Renal cortex interstitium (tissue), 11 donors: ENCODE measurements at regions not wholly inside any gene's neighbourhood (a gene's known extent, or its start where the extent isn't known, plus 50 kb on each side); places are given as distances from the start of the nearest gene placed in this dataset.

Experiments
- DNase-seq, 11 donors: peaks; one replicate each; pipeline ENCODE4 v3.0.0-alpha.2; 2013; ENCODE audit warnings: low read depth in 9 of 11, low spot score in 4 of 11; ENCODE audit errors: extremely low read depth in 1 of 11

DNA sequence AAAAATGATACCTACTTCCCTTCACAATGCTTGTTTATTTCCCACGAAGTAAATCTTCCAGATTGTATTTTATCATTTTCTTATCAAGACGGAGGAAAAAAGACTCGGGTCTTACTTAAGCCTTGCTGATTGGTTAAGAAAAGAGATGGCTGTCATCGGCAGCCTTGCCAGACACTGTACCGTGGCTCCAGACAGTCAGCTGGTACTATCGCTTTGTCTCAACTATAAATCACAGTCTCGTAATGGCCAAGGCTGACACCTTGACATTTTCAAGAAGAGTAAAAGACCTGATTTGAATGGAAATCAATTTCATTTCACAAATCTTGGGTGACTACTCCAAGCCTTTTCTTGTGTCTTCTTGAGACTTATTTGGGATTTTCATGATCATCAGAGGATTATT is 868.0 kb downstream of the USP25 start:
- no peak for DNase-seq

DNA sequence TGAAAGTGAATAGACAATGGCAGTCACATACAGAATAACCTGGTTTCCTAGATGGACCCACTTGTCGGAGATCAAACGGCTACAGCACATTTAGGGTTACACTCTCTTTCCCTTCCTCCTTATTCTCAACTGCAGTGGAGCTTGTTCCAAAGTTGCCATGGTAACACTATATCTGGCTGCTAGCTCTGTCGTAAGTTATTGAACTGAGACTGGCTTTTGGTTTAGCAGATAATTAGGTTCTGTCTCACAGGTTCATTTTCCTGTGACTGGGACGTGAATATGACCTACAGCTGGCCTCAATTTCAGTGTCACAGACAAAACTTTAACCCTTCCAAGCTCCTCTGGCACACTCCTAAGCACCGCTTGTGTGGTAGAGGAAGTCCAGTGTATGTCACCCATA is 875.8 kb downstream of the USP25 start:
- DNase-seq: peak in 6 of 11 donors; percentile 21 to 58 (median 42)

GRCh38 chr21:16606271-16606670 is 876.5 kb downstream of the USP25 start:
- DNase-seq: no peak

- no peak for DNase-seq
Measured at GRCh38 chr21:16608209-16608830, 878.5 kb downstream of the USP25 start.

- DNase-seq: no peak
Measured at GRCh38 chr21:16619281-16619680, 889.5 kb downstream of the USP25 start.

GRCh38 chr21:16620786-16621320 is 891.1 kb downstream of the USP25 start:
- no peak for DNase-seq

DNA sequence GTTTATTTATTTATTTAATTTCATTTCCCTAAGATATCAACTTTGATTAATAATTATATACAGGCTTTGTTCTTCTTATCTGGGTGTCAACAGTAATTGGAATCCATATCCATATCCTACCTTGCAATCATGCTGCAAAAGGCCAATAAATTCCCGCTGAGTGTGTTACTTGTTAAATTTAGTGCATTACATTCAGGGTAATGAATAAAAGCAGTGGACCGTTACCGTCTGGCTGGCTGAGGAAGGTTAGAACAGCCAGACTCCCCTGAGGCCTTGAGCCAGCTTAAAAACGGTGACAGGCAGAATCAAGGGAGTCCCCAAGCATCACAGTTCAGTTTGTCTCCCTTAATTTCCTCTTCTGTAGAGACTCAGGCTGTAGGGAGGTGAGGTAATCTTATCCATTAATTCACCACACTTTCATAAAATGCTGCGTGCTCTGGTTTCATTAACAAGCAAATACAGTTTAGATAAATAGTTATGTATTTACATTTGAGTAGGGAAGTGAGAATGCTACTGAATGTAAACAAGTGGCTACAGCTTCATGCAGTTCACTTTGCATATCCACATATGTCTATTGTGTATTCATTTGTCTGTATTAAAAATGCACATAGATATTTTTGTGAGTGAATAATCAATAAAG is 888.2 kb upstream of the CXADR start:
- peak in 8 of 11 donors; percentile 24 to 55 (median 39) for DNase-seq

DNA sequence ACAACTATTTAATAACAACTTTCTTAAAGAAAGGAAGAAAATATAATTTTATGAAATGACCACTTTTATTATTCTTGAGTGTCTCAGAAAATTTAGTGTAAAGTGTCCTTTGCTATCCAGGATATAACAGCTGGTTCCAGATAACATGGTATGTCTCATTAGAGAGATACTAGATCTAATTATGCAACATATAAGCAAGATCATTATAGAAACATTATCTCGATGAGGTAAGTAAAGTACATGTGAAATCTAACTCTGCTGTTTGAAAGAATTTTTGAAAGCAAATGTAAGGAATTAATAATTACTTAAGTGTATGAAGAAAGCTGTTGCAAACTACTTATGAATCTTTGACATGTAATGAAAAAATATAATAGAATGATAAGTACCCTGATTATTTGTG is 887.4 kb upstream of the CXADR start:
- DNase-seq: no peak

DNA sequence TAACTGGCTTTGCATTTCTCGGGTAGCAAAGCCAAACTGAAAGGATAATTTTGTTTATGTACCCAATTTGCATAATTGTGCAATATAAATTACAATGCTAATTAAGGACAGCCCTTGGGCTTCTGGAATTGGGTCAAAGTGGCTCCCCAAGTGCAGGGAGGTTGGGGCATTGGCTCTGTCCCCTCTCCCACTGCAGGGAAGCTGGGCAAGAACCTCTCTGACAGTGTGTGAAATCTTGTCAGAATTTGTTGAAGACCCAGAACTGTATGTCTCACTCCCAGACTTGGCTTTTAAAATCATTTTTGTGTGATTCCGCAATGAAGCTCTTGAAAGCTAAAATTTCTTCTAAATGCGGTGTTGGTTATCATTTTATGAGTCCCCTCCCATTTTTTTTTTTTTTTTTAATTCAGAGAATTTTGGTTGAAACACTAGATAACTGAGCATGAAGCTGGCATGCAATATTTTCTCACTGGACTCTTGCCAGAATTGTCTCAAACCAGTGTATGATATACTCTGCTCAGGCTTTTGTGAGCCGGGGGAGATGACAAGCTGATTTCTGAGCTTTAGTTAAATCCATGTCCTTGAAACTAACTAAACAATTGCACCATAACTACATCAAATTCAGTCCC is 878.9 kb upstream of the CXADR start:
- DNase-seq: no peak

GRCh38 chr21:16634515-16634914 is 878.3 kb upstream of the CXADR start:
- no peak for DNase-seq

GRCh38 chr21:16640297-16641027 is 872.4 kb upstream of the CXADR start:
- DNase-seq: no peak

- no peak for DNase-seq
Measured at GRCh38 chr21:16642353-16642752, 870.5 kb upstream of the CXADR start.

DNA sequence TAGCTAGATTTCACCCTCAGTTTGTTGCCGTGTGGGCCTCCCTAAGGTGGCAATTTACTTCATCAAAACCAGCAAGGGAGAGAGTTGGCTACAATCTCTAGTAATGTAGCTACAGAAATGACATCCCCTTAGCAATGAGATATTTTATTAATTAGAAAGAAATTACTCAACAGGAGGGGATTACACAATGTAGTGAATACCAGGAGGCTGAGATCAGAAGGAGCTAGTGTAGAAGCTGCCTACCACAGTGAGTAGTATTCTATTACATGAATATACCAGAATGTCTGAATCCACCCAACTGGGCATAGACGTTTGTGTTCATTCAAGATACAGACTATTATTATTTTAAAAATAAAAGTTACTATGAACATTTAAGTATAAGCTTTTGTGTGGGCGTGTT is 868.2 kb upstream of the CXADR start:
- DNase-seq: no peak

- no peak for DNase-seq
Measured at GRCh38 chr21:16650714-16651366, 862.0 kb upstream of the CXADR start.

DNA sequence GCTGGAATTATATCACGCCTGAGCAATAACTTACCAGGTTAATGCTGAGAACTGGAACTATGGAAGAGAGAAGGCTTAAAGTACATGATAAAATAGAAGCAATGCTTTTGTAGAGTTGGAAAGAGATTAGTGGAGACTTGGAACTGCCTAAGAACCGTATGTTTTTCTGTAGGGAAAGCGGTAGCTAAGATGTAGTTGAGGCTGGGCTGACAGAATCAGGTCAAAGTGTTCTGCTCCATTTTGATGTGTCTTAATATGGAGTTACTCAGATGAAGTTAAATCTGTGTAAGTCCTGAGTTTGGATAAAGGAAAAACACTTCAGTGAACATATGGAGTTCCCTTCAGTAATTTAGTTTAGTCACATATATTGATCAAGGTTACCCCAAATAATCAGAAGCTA is 860.9 kb upstream of the CXADR start:
- DNase-seq: no peak

- DNase-seq: no peak
Measured at GRCh38 chr21:16663436-16663835, 849.4 kb upstream of the CXADR start.

- no peak for DNase-seq
Measured at GRCh38 chr21:16667395-16667794, 845.4 kb upstream of the CXADR start.

DNA sequence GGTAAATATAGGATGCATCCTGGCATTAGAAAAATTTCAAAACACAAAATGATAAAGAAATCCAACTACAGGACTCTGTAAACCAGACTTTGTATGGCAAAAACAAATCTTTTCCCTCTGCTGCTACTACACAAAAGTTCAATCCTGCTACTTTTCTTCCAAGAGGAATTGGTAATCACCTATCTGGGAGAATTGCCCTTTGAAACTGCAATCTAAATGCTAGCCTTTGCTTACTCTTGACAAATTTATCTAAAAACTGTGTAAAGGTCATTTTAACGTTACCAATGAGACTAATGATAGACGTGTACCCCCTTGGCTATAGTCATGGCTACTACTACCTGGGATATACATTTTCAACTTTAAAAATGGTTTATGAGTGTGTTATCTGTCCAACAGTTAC is 837.9 kb upstream of the CXADR start:
- no peak for DNase-seq

- no peak for DNase-seq
Measured at GRCh38 chr21:16676391-16676790, 836.5 kb upstream of the CXADR start.
